A549 (cell line): ENCODE measurements at regions not wholly inside any gene's neighbourhood (a gene's known extent, or its start where the extent isn't known, plus 50 kb on each side); places are given as distances from the start of the nearest gene placed in this dataset.

ENCODE experiments used
- ATAC-seq, 2 experiments: fragments of 200-7000 bp in 1 of 2; fragments of >200 bp in 1 of 2; cut with Nextera tagmentation in 1 of 2; cut with Tn5 transposase in 1 of 2; 3 replicates each; pipeline versions ENCODE4 v1.8.0 to v1.9.1; 2018 to 2020; ENCODE audit warnings: mild to moderate bottlenecking in 1 of 2, moderate library complexity in 1 of 2
- CTCF ChIA-PET: fragments of 300-600 bp; sonication (Branson Sonifier 250); formaldehyde crosslinking; extraction: SDS; loops from one replicate; lab custom pipeline; 2021; ENCODE audit warnings: antibody characterized with exemption, inconsistent platforms; lab: Yijun Ruan, JAX
- POLR2A ChIA-PET: fragments of 350-600 bp; formaldehyde crosslinking; extraction: SDS; loops from one replicate; lab custom pipeline; 2021; ENCODE audit warnings: antibody characterized with exemption, inconsistent platforms; lab: Yijun Ruan, JAX
- DNase-seq, 2 experiments: peaks; one replicate each; pipeline versions ENCODE4 v3.0.0 to v3.0.0-alpha.2; 2011 to 2016; ENCODE audit warnings: low read depth in 1 of 2, low spot score in 1 of 2
- FAIRE-seq: peaks from 2 replicates; lab custom pipeline; 2011; peaks lifted over from hg19 to GRCh38; lab: Jason Lieb, UNC
- H3K27ac ChIP-seq, 2 experiments: fragments of >200 bp; sonication (Bioruptor Twin); formaldehyde crosslinking; 3 replicates each; pipeline ENCODE4 v1.5.1; 2016 to 2017
- H3K4me1 ChIP-seq: fragments of >200 bp; sonication (Bioruptor Twin); formaldehyde crosslinking; 3 replicates; pipeline ENCODE4 v1.6.1; 2016
- H3K4me2 ChIP-seq: fragments of >200 bp; sonication (Bioruptor Twin); formaldehyde crosslinking; 3 replicates; pipeline ENCODE4 v1.6.1; 2016
- H3K4me3 ChIP-seq: fragments of >200 bp; sonication (Bioruptor Twin); formaldehyde crosslinking; 3 replicates; pipeline ENCODE4 v1.5.1; 2016
- H3K9me3 ChIP-seq: fragments of >200 bp; sonication (Bioruptor Twin); formaldehyde crosslinking; 3 replicates; pipeline ENCODE4 v1.6.1; 2016
- BCL3 ChIP-seq: fragments of >200 bp; sonication (Bioruptor Twin); formaldehyde crosslinking; IDR thresholded peaks from 3 replicates; pipeline ENCODE4 v1.6.1; 2016
- BHLHE40 ChIP-seq: IDR thresholded peaks from 2 replicates; pipeline ENCODE4 v1.6.1; 2012; ENCODE audit warnings: low read depth, low read length, inconsistent platforms
- CEBPB ChIP-seq, 2 experiments: fragments of >200 bp in 1 of 2; sonication (Bioruptor Twin) in 1 of 2; formaldehyde crosslinking in 1 of 2; IDR thresholded peaks; 2 replicates each; pipeline ENCODE4 v1.6.1; 2012 to 2016
- EHF ChIP-seq: fragments of 250-450 bp; sonication (Bioruptor Pico); IDR thresholded peaks from 2 replicates; pipeline ENCODE4 v1.5.0; 2020; ENCODE audit warnings: mild to moderate bottlenecking
- EHMT2 ChIP-seq: fragments of 200-600 bp; sonication (generic); IDR thresholded peaks from 2 replicates; pipeline ENCODE4 v1.6.1; 2016; ENCODE audit warnings: antibody characterized with exemption, low read depth, mild to moderate bottlenecking, moderate library complexity
- FOSB ChIP-seq: fragments of 250-450 bp; sonication (Bioruptor Pico); IDR thresholded peaks from 2 replicates; pipeline ENCODE4 v1.5.0; 2020; ENCODE audit warnings: mild to moderate bottlenecking, moderate library complexity
- FOSL2 ChIP-seq, 2 experiments: fragments of 450-650 bp in 1 of 2; fragments of >200 bp in 1 of 2; sonication (Bioruptor Twin) in 1 of 2; formaldehyde crosslinking; IDR thresholded peaks; 2 replicates each; pipeline versions ENCODE4 v1.5.0 to v1.6.1; 2016 to 2020; ENCODE audit warnings: mild to moderate bottlenecking in 1 of 2, moderate library complexity in 1 of 2
- FOXS1 ChIP-seq: fragments of 250-450 bp; sonication (Bioruptor Pico); IDR thresholded peaks from 2 replicates; pipeline ENCODE4 v1.5.0; 2020; ENCODE audit warnings: mild to moderate bottlenecking, moderate library complexity
- GATA3 ChIP-seq: IDR thresholded peaks from 2 replicates; pipeline ENCODE4 v1.6.1; 2012; ENCODE audit warnings: borderline replicate concordance
- HOXB13 ChIP-seq: fragments of 250-450 bp; sonication (Bioruptor Pico); IDR thresholded peaks from 2 replicates; pipeline ENCODE4 v1.5.0; 2020; ENCODE audit warnings: low read depth, mild to moderate bottlenecking, moderate library complexity
- HOXB5 ChIP-seq: fragments of 250-450 bp; sonication (Bioruptor Pico); IDR thresholded peaks from 2 replicates; pipeline ENCODE4 v1.5.0; 2020; ENCODE audit warnings: mild to moderate bottlenecking, moderate library complexity
- KDM1A ChIP-seq: fragments of 200-600 bp; sonication (generic); IDR thresholded peaks from 2 replicates; pipeline ENCODE4 v1.6.1; 2016; ENCODE audit warnings: low read depth, mild to moderate bottlenecking
- MAX ChIP-seq: IDR thresholded peaks from 2 replicates; pipeline ENCODE4 v1.6.1; 2012
- NFE2L2 ChIP-seq: fragments of 150-350 bp; conservative IDR thresholded peaks from 2 replicates; pipeline ENCODE4 v1.6.1; 2014; ENCODE audit warnings: low read length
- NPAS2 ChIP-seq: fragments of 250-450 bp; sonication (Bioruptor Pico); IDR thresholded peaks from 2 replicates; pipeline ENCODE4 v1.8.0; 2022; ENCODE audit warnings: mild to moderate bottlenecking, moderate library complexity, borderline replicate concordance
- NR3C1 ChIP-seq: fragments of >200 bp; sonication (Bioruptor Twin); formaldehyde crosslinking; IDR thresholded peaks from 3 replicates; pipeline ENCODE4 v1.6.1; 2017
- PHF8 ChIP-seq: fragments of 200-600 bp; sonication (generic); IDR thresholded peaks from 2 replicates; pipeline ENCODE4 v1.6.1; 2016; ENCODE audit warnings: low read depth, mild to moderate bottlenecking, antibody characterized with exemption, moderate library complexity, borderline replicate concordance
- POLR2AphosphoS2 ChIP-seq: conservative IDR thresholded peaks from 2 replicates; pipeline ENCODE4 v1.6.1; 2012; ENCODE audit warnings: low read length, improper control_type of control experiment, inconsistent platforms
- TFCP2L1 ChIP-seq: fragments of 250-450 bp; sonication (Bioruptor Pico); IDR thresholded peaks from 2 replicates; pipeline ENCODE4 v1.5.0; 2021; ENCODE audit warnings: mild to moderate bottlenecking
- WGBS: methylation state at CpG from one replicate; pipeline ENCODE4 v1.1.6; 2017; ENCODE audit errors: missing lambda C conversion rate; 5-methylcytosine and 5-hydroxymethylcytosine counted together
- TF ChIP-seq, protein P1 (sequence below): fragments of 200-600 bp; sonication (generic); IDR thresholded peaks from 2 replicates; pipeline ENCODE4 v1.6.1; 2016; ENCODE audit warnings: antibody characterized with exemption, mild to moderate bottlenecking, moderate library complexity

- no peak for ATAC-seq
- no peak for DNase-seq
- Histone ChIP-seq H3K4me2 (no peak overlapping the region), H3K9me3 (no peaks in the 10 kb centered on the region), H3K27ac (no peak overlapping the region), H3K4me1 (peaks cover 3% of the 10 kb centered on the region; the same call in 2 of the 3 replicates), H3K4me3 (no peak overlapping the region)
- no peak for TF ChIP-seq POLR2AphosphoS2
- TF ChIP-seq EHMT2 = no peak
- no peak for TF ChIP-seq NFE2L2
- TF ChIP-seq NR3C1 = no peak
- TF ChIP-seq BHLHE40 = no peak
- no peak for TF ChIP-seq FOXS1 (CRISPR knock-in tag)
- TF ChIP-seq FOSB (CRISPR knock-in tag) = no peak
- TF ChIP-seq MAX = no peak
- no peak for TF ChIP-seq HOXB5 (CRISPR knock-in tag)
- TF ChIP-seq, protein P1, sequence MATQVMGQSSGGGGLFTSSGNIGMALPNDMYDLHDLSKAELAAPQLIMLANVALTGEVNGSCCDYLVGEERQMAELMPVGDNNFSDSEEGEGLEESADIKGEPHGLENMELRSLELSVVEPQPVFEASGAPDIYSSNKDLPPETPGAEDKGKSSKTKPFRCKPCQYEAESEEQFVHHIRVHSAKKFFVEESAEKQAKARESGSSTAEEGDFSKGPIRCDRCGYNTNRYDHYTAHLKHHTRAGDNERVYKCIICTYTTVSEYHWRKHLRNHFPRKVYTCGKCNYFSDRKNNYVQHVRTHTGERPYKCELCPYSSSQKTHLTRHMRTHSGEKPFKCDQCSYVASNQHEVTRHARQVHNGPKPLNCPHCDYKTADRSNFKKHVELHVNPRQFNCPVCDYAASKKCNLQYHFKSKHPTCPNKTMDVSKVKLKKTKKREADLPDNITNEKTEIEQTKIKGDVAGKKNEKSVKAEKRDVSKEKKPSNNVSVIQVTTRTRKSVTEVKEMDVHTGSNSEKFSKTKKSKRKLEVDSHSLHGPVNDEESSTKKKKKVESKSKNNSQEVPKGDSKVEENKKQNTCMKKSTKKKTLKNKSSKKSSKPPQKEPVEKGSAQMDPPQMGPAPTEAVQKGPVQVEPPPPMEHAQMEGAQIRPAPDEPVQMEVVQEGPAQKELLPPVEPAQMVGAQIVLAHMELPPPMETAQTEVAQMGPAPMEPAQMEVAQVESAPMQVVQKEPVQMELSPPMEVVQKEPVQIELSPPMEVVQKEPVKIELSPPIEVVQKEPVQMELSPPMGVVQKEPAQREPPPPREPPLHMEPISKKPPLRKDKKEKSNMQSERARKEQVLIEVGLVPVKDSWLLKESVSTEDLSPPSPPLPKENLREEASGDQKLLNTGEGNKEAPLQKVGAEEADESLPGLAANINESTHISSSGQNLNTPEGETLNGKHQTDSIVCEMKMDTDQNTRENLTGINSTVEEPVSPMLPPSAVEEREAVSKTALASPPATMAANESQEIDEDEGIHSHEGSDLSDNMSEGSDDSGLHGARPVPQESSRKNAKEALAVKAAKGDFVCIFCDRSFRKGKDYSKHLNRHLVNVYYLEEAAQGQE = no peak
- no peak for FAIRE-seq
- 93% methylated on average over 9 of the region's 9 CpGs for WGBS
- ChIA-PET POLR2A (no interaction called here), CTCF (no interaction called here)
Observed at GRCh38 chr18:22253676-22254075, 84.3 kb downstream of the GATA6 start.

DNA sequence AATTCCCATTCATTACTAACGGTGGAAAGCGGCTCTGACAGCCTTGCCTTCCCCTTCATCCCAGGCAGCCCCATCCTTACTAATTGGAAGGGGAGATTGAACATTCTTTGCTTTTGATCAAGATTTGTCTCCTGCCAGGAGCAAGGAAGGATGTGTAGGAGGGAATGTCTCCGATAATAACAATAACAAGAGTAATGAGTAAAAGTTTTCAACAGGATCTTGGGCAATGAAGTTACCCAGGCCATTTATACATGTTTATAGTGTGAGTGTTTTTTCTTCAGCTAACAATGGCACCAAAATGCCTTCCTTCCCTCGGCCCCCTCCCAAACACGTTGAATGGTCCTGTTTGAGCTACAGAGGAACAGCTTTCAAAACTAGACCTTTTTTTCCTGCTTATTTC lies 83.8 kb downstream of the GATA6 start:
- Histone ChIP-seq H3K4me1 (peaks cover 3% of the 10 kb centered on the region; the same call in 2 of the 3 replicates), H3K27ac (no peak overlapping the region), H3K9me3 (no peaks in the 10 kb centered on the region)
- POLR2A ChIA-PET = no interaction called here
- no peak for ATAC-seq
- TF ChIP-seq GATA3 (no peak), NR3C1 (no peak), BCL3 (no peak), FOSL2 (IDR thresholded peaks at IDR 0.05) (no peak), FOSL2 (CRISPR knock-in tag; IDR thresholded peaks at IDR 0.05) (no peak), EHF (no peak), CEBPB (IDR thresholded peaks at IDR 0.05) (no peak), HOXB13 (CRISPR knock-in tag) (no peak), PHF8 (no peak), TFCP2L1 (CRISPR knock-in tag) (no peak), NPAS2 (CRISPR knock-in tag) (no peak), BHLHE40 (no peak), KDM1A (no peak)
- TF ChIP-seq, all 56 proteins: peak for 0
- H3K4me3 ChIP-seq = no peak overlapping the region
- FAIRE-seq (no peak), DNase-seq (no peak)
- WGBS = 67% methylated on average over 5 of the region's 5 CpGs
- H3K4me2 ChIP-seq = no peak overlapping the region
- CTCF ChIA-PET = no interaction called here
